ENCODE measurements at regions not wholly inside any gene's neighbourhood (a gene's known extent, or its start where the extent isn't known, plus 50 kb on each side); places are given as distances from the start of the nearest gene placed in this dataset.
A peak's percentile ranks its signal among the peaks of the same experiment; 100 is the strongest.
"Not testable (repeated sequence)": the region's sequence is repeated elsewhere in the genome, so short reads cannot be mapped to it uniquely, and the experiment has no call there.

GRCh38 chr21:25485914-25486313, 121.4 kb downstream of the MRPL39 start:
- DNase-seq = no peak

- no peak for DNase-seq
Measured at GRCh38 chr21:25467896-25468295, 139.4 kb downstream of the MRPL39 start.

GRCh38 chr21:25467071-25467470, 140.2 kb downstream of the MRPL39 start:
- not testable (repeated sequence) for DNase-seq

- no peak for DNase-seq
Measured at GRCh38 chr21:25466470-25466869, 140.8 kb downstream of the MRPL39 start.

GRCh38 chr21:25465263-25465662, 142.0 kb downstream of the MRPL39 start:
- DNase-seq = no peak

GRCh38 chr21:25464275-25464674, 143.0 kb downstream of the MRPL39 start:
- DNase-seq = no peak

GRCh38 chr21:25462517-25462971, 144.7 kb downstream of the MRPL39 start:
- DNase-seq = no peak

GRCh38 chr21:25461725-25462124, 145.6 kb downstream of the MRPL39 start:
- DNase-seq = no peak

GRCh38 chr21:25459993-25460392, 147.3 kb downstream of the MRPL39 start:
- DNase-seq = no peak

GRCh38 chr21:25459365-25459764, 147.9 kb downstream of the MRPL39 start:
- DNase-seq = no peak

- DNase-seq = no peak
Measured at GRCh38 chr21:25458484-25458883, 148.8 kb downstream of the MRPL39 start.

GRCh38 chr21:25457946-25458345, 149.3 kb downstream of the MRPL39 start:
- no peak for DNase-seq

GRCh38 chr21:25457411-25457810, 149.9 kb downstream of the MRPL39 start:
- no peak for DNase-seq

- DNase-seq = peak; percentile 16
Measured at GRCh38 chr21:25456672-25457071, 150.6 kb downstream of the MRPL39 start.

GRCh38 chr21:25453524-25453923, 153.8 kb downstream of the MRPL39 start:
- no peak for DNase-seq

- no peak for DNase-seq
Measured at GRCh38 chr21:25449950-25450349, 157.3 kb downstream of the MRPL39 start.

- no peak for DNase-seq
Measured at GRCh38 chr21:25441835-25442234, 165.4 kb downstream of the MRPL39 start.

- not testable (repeated sequence) for DNase-seq
Measured at GRCh38 chr21:25437465-25437864, 169.8 kb downstream of the MRPL39 start.

GRCh38 chr21:25428537-25428936, 178.7 kb downstream of the MRPL39 start:
- no peak for DNase-seq

- DNase-seq = no peak
Measured at GRCh38 chr21:25427828-25428227, 179.5 kb downstream of the MRPL39 start.

- no peak for DNase-seq
Measured at GRCh38 chr21:25426580-25426979, 180.7 kb downstream of the MRPL39 start.

GRCh38 chr21:25425156-25425555, 182.1 kb downstream of the MRPL39 start:
- no peak for DNase-seq

GRCh38 chr21:25424634-25425033, 182.6 kb downstream of the MRPL39 start:
- no peak for DNase-seq

- no peak for DNase-seq
Measured at GRCh38 chr21:25424048-25424447, 183.2 kb downstream of the MRPL39 start.
